ENCODE measurements at regions not wholly inside any gene's neighbourhood (a gene's known extent, or its start where the extent isn't known, plus 50 kb on each side); places are given as distances from the start of the nearest gene placed in this dataset.

- no peak for TF ChIP-seq POLR2AphosphoS5 (IDR thresholded peaks at IDR 0.05; ENCODE audit: low read depth, low read length)
- no peak for TF ChIP-seq TAF1 (IDR thresholded peaks at IDR 0.05; ENCODE audit: borderline replicate concordance, low read depth, low read length)
Measured at GRCh38 chr3:177751770-177752169, 554.5 kb upstream of the TBL1XR1 start.
